ENCODE measurements at regions not wholly inside any gene's neighbourhood (a gene's known extent, or its start where the extent isn't known, plus 50 kb on each side); places are given as distances from the start of the nearest gene placed in this dataset.

GRCh38 chr11:70490208-70490607 lies 91.9 kb downstream of the CTTN start:
- TF ChIP-seq CTCF (IDR thresholded peaks at IDR 0.05; ENCODE audit: low read depth, low read length) (no peak), POLR2A (IDR thresholded peaks at IDR 0.05; ENCODE audit: extremely low read depth, insufficient read length) (no peak), MAX (IDR thresholded peaks at IDR 0.05; ENCODE audit: low read depth, low read length) (no peak)

All from NB4 (cell line).